GM21360 (cell line): ENCODE measurements at regions not wholly inside any gene's neighbourhood (a gene's known extent, or its start where the extent isn't known, plus 50 kb on each side); places are given as distances from the start of the nearest gene placed in this dataset.
"Not testable (repeated sequence)": the region's sequence is repeated elsewhere in the genome, so short reads cannot be mapped to it uniquely, and the experiment has no call there.

Source experiments
- ATAC-seq: cut with Tn5 transposase; IDR thresholded peaks from one replicate; pipeline ENCODE4 v1.9.1; 2021; ENCODE audit warnings: mild to moderate bottlenecking, moderate library complexity; ENCODE audit not compliant: unreplicated experiment

- ATAC-seq, result no peak
Observed at GRCh38 chr9:84054341-84055010, 73.9 kb downstream of the RMI1 start.

GRCh38 chr9:84057662-84058061, 77.1 kb downstream of the RMI1 start:
- ATAC-seq, result no peak

DNA sequence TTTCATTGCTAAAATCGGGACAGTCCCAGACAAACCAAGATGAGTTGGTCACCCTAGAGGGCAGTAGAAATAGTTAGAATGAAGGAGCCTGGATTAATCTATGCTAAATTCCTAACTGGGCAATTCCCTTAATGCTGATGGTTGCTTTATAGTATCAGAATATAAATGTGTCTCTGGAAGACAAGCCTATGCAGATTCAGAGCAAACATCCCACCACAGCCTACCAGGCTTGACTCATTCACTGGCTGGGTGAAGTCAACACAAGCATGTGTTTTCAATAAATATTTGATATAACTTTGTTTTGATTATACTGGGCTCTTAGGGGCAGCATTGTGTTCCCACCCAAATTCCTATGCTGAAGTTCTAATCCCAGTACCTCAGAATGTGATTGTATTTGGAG, 79.3 kb downstream of the RMI1 start:
- no peak for ATAC-seq

DNA sequence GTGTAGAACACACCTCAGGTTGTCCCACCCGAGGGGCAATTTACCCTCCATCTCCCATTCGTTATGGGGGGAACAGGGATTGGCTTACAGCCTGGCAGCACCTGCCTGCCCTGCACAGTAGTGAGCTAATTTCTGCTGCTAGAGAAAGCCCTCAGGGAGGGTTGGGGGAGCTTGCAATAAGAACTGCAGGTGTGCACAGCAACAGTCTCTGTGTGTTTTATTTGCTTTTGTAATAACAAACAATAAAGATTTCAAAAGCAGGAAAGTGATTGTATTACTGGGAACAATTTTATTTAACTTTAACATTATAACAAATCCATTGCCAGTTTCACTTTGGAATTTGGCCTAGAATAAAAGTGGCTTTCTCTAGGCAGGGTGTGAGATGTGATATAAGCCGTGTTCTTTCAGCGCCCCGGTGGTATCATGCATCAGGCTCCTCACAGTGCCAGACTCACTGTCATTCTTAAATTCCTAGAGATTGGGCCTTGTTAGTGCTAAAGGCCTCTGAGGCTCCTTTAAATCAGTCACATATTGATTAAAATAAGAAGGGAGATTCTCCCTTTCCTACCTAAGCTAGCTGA, 81.1 kb downstream of the RMI1 start:
- no peak for ATAC-seq

DNA sequence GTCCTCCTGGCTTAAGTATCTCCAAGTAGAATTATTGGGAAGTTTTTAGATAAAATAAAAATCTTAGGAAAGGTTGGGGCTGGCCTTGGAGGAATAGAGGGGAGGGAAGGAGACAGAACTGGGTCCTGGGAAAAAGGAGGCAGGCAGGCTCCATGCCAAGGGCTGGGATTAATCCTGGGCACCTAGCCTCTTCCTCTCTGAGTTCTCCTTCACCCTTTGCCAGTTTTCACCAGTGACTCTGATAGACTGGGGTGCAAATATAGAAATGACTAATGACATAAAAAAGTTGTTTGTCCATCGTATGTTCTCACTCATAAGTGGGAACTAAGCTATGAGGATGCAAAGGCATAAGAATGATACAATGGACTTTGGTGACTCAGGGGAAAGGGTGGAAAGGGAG, 81.9 kb downstream of the RMI1 start:
- ATAC-seq, result no peak

- ATAC-seq, result no peak
Observed at GRCh38 chr9:84067821-84068220, 87.2 kb downstream of the RMI1 start.

DNA sequence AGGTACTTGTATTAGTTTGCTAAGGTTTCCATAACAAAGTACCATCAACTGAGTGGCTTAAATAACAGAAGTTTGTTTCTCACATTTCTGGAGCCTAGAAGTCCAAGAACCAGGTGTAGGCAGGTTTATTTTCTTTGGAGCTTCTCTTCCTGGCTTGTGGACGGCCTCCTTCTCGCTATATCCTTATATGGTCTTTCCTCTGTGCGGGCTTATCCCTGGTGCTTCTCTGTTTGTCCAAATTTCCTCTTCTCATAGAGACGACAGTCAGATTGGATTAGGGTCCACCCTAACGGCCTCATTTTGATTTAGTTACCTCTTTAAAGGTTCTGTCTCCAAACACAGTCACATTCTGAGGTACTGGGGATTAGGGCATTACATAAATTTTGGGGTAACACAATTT, 88.3 kb downstream of the RMI1 start:
- no peak for ATAC-seq

GRCh38 chr9:84070590-84070989, 90.0 kb downstream of the RMI1 start:
- ATAC-seq, result no peak

GRCh38 chr9:84072621-84073180, 92.1 kb downstream of the RMI1 start:
- ATAC-seq, result no peak

GRCh38 chr9:84075004-84075403, 94.4 kb downstream of the RMI1 start:
- ATAC-seq, result no peak

DNA sequence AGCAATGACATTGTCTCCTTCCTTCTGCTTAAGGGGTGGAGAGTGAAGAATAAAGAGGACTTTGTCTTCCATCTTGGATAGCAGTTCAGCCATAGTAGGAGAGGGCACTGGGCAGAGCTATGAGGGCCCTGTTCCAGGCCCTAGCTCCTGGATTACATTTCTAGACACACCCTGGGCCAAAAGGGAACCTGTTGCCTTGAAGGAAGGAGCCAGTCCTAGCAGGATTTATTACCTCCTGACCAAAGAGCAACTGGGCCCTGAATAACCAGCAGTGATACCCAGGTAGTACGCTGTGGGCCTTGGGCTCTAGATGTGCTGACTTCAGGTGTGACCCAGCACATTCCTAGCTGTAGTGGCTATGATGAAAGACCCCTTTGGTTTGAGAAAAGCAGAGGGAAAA, 95.8 kb downstream of the RMI1 start:
- ATAC-seq, result no peak

- ATAC-seq, result not testable (repeated sequence)
Observed at GRCh38 chr9:84077816-84078215, 97.2 kb downstream of the RMI1 start.

DNA sequence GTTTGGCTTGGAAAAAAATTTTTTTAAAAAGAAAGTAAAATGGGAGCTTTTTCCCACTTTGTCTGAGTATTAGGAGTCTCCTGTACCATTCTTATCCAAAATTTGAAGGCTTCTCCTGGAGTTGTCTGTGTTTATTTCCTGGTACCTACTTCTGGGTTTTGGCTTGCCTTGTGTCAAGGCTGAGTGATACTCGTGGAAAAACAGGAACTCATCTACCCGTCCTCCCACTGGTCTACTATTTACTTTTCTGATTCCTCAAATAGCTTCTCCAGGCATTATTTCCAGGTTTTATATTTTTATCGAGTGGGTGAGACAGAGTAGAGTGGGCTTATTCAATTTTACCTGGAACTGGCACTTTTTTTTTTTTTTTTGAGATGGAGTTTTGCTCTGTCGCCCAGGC, 99.4 kb downstream of the RMI1 start:
- ATAC-seq, result no peak

GRCh38 chr9:84101964-84102632, 121.5 kb downstream of the RMI1 start:
- ATAC-seq, result no peak

DNA sequence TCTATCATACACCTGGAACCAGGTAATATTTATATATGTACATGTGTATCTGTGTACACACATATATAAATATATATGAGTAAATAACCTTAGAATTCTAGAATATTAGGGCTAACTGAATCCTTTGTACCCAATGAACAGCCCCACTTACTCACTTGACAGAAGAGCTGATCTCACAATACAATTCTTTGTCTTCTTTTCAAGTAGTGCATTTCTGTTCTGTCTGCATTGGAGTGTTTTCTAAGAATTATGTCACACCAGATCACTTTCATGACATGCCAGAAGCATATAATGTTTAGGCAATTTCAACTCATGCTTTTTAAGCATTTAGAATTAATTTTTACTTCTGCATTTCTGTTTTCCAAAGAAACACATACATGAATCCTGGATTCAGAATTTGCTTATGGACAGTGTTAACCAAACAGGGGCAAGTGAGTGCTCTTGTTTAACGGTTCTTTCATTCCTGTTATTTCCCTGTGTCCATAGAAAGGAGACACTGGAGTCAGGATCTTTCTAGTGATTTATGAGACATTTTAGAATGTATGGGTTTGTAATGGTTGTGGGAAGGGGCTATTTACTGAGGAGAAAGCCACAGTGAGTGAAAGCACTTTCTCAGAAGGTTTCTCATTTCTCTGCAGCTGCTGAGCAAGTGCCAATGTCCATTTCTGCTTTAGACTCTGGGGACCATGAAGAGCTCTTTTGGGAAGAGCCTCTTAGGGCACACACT, 123.2 kb downstream of the RMI1 start:
- no peak for ATAC-seq

- no peak for ATAC-seq
Observed at GRCh38 chr9:84107081-84107480, 126.5 kb downstream of the RMI1 start.

DNA sequence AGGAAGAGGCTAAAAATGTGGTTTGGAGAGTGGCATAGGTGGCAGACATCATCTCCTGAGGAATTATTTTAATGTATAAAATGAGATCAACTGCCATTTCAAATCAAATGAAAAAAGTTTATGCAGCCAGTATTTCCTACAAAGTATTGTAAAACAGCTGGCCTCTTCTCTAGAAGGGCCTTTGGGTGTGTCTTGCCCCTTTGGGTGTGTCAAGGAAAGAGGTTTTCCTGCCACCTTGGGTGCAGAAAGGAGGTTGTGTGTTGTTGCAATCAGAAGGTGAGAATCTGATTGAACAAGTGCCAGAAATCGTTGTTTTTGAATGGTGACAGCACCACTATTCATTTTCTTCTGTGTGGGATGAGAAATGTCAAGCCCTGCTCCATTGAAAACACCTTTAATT, 127.4 kb downstream of the RMI1 start:
- ATAC-seq, result no peak

DNA sequence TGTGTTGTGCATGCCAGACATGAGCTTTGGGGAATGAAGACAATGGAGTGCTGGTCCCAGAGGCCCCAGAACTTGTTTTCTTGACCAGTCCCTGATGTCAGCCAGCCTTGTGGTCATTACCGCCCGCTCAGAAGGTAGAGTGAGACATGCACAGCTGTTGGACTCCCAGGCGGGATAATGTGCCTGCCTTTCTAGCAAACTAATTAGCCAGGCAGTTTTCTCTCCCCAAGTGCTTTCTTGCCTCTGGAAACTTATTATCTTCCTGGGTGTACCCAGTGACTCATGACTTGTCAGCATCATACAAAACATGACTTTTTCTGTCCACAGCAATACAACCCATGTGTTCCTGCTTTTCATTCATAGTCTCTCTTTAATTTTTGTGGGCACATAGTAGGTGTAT, 131.1 kb downstream of the RMI1 start:
- ATAC-seq, result no peak

- ATAC-seq, result no peak
Observed at GRCh38 chr9:84121991-84122523, 141.5 kb downstream of the RMI1 start.

GRCh38 chr9:84122572-84122971, 142.0 kb downstream of the RMI1 start:
- no peak for ATAC-seq
